HFF-Myc (cell line): ENCODE measurements at regions not wholly inside any gene's neighbourhood (a gene's known extent, or its start where the extent isn't known, plus 50 kb on each side); places are given as distances from the start of the nearest gene placed in this dataset.

ENCODE experiments used
- DNase-seq: peaks from one replicate; pipeline ENCODE4 v3.0.0-alpha.2; 2011; ENCODE audit warnings: low read depth; ENCODE audit errors: extremely low read depth
- H3K4me3 ChIP-seq: replicated peaks from 2 replicates; pipeline ENCODE4 v1.5.1; 2011; ENCODE audit warnings: low read depth, mild to moderate bottlenecking, control low read depth, low read length
- CTCF ChIP-seq: IDR thresholded peaks from 2 replicates; pipeline ENCODE4 v1.5.1; 2012; ENCODE audit warnings: mild to moderate bottlenecking, low read depth, low read length, control low read depth; ENCODE audit errors: missing control alignments

DNA sequence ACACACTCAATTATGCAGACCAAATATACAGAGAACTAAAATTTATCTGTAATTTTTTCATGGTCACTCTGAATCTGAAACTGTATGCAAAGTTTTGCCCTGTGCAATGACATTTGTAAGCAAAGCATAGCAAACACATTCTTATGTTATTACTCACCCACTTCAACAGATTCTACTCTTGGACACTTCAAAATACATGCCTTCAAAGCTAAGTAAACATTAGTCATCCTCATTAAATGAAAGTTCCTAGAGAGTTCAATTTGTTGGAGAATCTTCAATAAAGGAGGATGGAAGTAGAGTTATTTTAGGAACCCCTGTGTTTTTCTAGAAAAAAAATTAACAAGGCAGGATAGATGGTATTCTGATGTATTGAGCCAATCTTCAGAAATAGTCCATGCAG, 639.7 kb upstream of the C9orf72 start:
- no peak overlapping the region for H3K4me3 ChIP-seq
- peak; percentile 57 for DNase-seq
- no peak for TF ChIP-seq CTCF

DNA sequence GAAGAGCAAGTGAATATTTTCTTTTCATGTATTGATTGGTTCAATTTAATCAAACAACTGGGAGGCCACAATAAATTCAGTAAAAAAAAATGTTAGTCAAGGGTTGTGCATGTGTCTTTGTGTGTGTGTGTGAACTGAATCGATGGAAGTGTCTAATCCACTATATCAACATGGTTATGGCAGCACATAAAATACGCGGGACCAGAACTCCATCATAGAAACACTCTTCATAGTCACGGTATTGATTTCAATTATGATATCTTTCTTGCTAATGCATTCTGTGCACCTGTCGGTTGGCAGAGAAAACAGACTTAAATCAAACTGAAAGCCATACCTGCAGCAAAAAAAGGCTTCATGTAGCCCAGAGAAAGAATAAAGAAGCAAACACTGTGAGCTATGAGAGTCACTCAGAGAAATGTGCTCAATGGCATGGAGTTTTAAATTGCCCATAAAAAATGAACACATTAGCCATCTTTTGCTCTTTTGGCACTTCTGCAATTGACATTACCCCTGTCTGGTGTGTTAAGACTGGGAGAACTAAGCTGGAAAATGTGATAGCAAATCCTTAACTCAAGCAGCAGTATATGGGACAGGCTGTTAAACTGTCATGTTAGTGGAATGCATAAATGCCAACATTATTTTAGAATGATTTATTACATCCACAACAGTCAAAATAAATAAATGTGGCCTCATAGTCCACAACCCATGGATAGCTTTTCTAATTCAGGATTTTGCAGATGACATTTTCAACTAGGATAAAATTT, 642.4 kb upstream of the C9orf72 start:
- TF ChIP-seq CTCF = no peak
- H3K4me3 ChIP-seq = no peak overlapping the region
- DNase-seq = no peak

DNA sequence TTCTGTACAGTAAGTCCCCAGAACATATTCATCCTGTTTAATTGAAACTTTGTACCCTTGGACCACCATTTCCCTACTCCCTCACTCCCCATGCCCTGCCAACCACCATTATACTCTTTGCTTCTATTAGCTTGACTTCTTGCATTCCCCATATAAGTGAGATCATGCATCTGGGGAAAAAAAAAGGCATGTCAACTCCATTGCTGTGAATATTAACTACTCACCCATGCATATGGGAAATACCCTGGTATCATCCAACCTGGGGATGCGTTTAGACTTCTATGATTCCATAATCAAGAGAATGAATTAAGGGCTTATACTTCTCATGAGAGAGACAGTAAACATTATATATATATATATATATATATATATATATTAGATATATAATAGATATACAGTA, 659.4 kb upstream of the C9orf72 start:
- DNase-seq = no peak

DNA sequence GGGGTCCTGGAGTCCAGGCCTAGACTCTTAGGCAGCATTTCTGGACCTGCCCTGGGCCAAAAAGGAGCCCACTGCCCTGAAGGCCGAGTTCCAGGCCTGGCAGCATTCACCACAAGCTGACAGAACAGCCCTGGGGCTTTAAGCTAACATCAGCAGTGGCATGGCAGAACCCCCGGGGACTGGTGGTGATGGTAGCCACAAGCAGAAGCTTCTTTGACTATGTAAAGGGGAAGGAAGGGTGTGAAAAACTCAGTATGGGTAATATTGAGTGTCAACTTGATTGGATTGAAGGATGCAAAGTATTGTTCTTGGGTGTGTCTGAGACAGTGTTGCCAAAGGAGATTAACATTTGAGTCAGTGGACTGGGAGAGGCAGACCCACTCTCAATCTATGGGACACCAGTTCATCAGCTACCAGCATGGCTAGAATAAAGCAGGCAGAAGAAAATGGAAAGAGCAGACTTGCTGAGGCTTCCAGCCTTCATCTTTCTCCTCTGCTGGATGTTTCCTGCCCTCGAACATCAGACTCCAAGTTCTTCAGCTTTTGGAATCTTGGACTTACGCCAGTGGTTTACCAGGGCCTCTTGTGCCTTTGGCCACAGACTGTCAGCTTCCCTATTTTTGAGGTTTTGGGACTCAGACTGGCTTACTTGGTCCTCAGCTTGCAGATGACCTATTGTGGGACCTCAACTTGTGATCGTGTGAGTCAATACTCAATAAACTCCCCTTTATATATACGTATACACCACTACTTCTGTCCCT, 661.0 kb upstream of the C9orf72 start:
- TF ChIP-seq CTCF = no peak
- DNase-seq = no peak
- no peak overlapping the region for H3K4me3 ChIP-seq

More for the DNA sequence above, 659.4 kb upstream of the C9orf72 start:
- TF ChIP-seq CTCF = no peak
- no peak overlapping the region for H3K4me3 ChIP-seq

DNA sequence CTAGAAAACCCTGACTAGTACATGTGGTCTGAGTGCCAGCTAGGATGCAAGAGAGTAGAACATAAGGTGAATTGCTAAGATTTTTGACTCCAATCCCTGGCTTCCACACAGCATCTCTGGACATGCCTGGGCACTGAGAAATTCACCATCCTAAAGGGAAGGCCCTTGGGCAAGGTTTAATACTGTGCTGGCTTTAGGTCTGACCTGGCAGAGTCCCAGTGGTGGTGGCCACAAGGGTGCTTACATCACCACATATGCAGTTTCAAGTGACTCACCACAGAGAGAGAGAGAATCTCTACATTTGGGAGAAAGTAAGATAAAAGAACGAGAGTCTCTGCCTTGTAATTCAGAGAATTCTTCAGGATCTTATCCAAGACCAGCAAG, 661.6 kb upstream of the C9orf72 start:
- no peak overlapping the region for H3K4me3 ChIP-seq
- no peak for TF ChIP-seq CTCF
- peak; percentile 38 for DNase-seq

DNA sequence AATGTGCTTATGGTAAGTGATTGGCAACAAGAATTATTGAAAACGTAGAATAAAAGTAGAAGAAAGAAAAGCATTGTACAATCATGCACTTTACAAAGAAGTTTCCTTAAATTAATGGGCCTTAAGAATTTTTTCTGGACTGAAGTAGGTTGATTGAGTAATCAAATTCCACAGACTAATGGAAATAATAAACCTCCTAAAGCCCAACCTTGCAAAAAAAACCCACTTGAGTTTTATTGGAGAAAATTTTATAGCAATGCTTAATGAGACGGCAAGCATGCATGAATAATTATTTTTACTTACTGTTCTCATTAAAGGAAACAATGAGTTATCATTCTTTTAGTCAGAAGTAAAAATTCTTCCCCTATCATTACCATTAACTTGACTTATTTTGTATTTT, 676.1 kb upstream of the C9orf72 start:
- DNase-seq = no peak
- no peak for TF ChIP-seq CTCF
- H3K4me3 ChIP-seq = no peak overlapping the region
